BJ (cell line): ENCODE measurements at regions not wholly inside any gene's neighbourhood (a gene's known extent, or its start where the extent isn't known, plus 50 kb on each side); places are given as distances from the start of the nearest gene placed in this dataset.

Experiments used
- CTCF ChIA-PET: fragments of 350-600 bp; formaldehyde crosslinking; extraction: SDS; loops from one replicate; lab custom pipeline; 2021; ENCODE audit warnings: antibody characterized with exemption, inconsistent platforms; lab: Yijun Ruan, JAX
- POLR2A ChIA-PET: fragments of 300-600 bp; sonication (Branson Sonifier 250); formaldehyde crosslinking; extraction: SDS; loops from one replicate; lab custom pipeline; 2021; ENCODE audit warnings: antibody characterized with exemption; lab: Charles Lee
- DNase-seq: peaks from one replicate; pipeline ENCODE4 v3.0.0-alpha.2; 2011; ENCODE audit warnings: low read depth
- H3K27me3 ChIP-seq: 2 replicates; pipeline ENCODE4 v1.6.0; 2011; ENCODE audit warnings: low read length; ENCODE audit not compliant: control insufficient read depth, insufficient read depth
- H3K36me3 ChIP-seq: 2 replicates; pipeline ENCODE4 v1.5.1; 2011; ENCODE audit warnings: low read length; ENCODE audit not compliant: control insufficient read depth, insufficient read depth
- H3K4me3 ChIP-seq: 2 replicates; pipeline ENCODE4 v1.5.1; 2011; ENCODE audit warnings: low read depth, mild to moderate bottlenecking, control low read depth, low read length
- TF ChIP-seq, protein P1 (sequence below): IDR thresholded peaks from 2 replicates; pipeline ENCODE4 v1.5.1; 2011; ENCODE audit warnings: low read depth, mild to moderate bottlenecking, control low read depth, inconsistent platforms, low read length, moderate library complexity; ENCODE audit not compliant: insufficient read depth

DNA sequence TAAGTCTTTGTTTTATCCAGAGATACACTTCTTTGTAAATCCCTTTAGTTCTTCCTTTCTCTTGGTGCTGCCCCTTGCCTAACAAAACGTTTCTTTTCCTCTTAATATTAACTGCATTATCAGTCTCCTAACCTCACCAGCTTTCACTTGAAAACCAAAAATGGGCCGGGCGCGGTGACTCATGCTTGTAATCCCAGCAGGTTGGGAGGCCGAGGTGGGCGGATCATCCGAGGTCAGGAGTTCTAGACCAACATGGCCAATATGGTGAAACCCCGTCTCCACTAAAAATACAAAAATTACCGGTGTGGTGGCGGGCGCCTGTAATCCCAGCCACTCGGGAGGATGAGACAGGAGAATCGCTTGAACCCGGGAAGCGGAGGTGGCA is 329.8 kb upstream of the MIR17HG start:
- TF ChIP-seq, protein P1, sequence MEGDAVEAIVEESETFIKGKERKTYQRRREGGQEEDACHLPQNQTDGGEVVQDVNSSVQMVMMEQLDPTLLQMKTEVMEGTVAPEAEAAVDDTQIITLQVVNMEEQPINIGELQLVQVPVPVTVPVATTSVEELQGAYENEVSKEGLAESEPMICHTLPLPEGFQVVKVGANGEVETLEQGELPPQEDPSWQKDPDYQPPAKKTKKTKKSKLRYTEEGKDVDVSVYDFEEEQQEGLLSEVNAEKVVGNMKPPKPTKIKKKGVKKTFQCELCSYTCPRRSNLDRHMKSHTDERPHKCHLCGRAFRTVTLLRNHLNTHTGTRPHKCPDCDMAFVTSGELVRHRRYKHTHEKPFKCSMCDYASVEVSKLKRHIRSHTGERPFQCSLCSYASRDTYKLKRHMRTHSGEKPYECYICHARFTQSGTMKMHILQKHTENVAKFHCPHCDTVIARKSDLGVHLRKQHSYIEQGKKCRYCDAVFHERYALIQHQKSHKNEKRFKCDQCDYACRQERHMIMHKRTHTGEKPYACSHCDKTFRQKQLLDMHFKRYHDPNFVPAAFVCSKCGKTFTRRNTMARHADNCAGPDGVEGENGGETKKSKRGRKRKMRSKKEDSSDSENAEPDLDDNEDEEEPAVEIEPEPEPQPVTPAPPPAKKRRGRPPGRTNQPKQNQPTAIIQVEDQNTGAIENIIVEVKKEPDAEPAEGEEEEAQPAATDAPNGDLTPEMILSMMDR = no peak
- ChIA-PET CTCF (no interaction called here), POLR2A (no interaction called here)
- no peak overlapping the region for H3K4me3 ChIP-seq
- H3K27me3 ChIP-seq = no peaks in the 10 kb centered on the region
- H3K36me3 ChIP-seq = no peaks in the 10 kb centered on the region
- DNase-seq = no peak

DNA sequence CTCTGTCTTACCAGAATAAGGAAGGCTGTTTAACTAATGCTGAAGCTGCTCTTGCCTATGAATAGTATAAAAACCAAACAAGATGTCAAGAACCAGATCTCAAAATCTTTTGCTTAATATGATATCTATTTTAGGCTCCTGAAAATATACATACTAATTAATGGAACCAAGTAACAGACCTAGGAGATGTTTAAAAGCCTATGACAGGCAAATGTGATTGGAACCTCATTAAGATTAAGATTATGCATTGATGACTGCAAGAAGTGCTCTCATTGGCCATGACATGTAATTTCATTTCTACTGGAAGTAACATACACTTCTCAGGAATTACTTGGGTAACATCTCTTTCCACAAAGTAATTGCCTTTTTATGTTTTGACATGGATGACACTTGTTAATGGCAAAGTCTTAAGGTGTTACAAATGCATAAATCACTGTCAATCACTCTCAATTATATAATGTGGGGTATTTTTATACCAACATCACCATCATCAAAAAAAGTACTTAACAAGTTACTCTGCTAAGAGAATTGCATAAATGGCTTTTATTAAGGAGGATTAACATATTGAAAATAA is 326.9 kb upstream of the MIR17HG start:
- CTCF ChIA-PET = no interaction called here
- POLR2A ChIA-PET = no interaction called here
- no peaks in the 10 kb centered on the region for H3K36me3 ChIP-seq
- H3K27me3 ChIP-seq = no peaks in the 10 kb centered on the region
- no peak overlapping the region for H3K4me3 ChIP-seq
- no peak for DNase-seq
- TF ChIP-seq, protein P1 = no peak

DNA sequence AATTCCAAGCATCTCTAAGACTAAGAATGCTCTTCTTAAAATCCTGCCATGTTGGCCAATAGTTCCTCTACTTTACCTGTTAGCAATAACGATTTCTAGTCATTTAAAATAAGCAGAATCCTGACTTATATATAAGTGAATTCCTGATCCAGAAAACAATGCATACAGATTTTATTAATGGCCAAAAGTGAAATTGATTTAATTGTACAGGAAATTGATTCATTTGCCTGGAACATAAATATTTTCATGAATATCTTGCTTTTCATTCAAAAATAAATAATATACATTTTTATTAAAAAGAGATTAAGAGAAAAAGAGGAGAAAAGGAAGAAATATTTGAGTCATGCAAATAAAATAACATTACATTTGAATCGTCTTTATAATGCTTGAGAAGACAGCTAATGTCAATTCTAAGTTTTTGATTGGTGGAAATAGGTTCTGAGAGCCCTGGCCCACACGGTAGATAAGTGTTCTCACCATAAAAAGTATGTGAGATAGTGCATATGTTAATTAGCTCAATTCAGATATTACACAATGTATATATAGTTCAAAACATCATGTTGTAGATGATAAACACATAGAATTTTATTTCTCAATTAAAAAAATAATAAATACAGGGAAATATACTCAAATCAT is 323.2 kb upstream of the MIR17HG start:
- H3K27me3 ChIP-seq = no peaks in the 10 kb centered on the region
- CTCF ChIA-PET = no interaction called here
- TF ChIP-seq, protein P1 = no peak
- POLR2A ChIA-PET = no interaction called here
- H3K36me3 ChIP-seq = no peaks in the 10 kb centered on the region
- no peak overlapping the region for H3K4me3 ChIP-seq
- no peak for DNase-seq

DNA sequence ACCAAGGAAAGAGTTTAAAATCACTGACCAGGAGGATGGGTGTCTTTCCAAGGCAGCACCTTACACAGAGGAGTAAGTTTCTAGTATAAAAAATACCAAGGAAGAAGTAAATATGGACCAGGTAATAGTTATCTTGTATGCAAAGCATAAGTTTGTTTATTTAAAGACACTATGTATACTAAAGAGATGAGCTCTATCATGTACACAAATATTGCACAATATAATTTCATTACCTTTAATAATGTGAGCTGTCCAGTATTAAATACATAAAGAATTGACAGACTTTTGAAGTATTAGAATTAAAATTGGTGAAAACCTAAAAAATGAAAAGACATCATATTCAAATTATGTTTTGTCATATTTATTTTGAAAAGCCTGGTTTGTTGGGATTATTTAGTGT is 322.0 kb upstream of the MIR17HG start:
- no peaks in the 10 kb centered on the region for H3K36me3 ChIP-seq
- ChIA-PET POLR2A (no interaction called here), CTCF (no interaction called here)
- H3K4me3 ChIP-seq = no peak overlapping the region
- no peaks in the 10 kb centered on the region for H3K27me3 ChIP-seq
- DNase-seq = no peak
- TF ChIP-seq, protein P1 = no peak

DNA sequence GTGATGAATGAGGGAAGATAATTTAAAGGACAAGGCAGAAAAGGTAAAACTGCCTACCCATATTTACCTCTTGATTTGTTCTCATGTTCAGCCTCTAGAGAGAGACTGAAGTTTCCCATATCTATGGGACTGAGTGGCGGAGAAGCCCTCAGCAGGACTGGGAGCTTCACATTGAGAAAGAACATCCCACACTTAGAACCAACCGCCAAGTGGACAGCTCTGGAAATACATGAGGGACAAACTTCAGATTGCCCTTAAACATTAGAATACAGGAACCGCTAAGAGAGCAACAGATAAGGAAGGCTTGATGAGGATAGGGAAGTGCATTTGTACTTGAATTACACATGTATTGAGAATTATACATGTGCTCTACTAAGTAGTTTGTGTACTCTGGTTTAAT is 316.0 kb upstream of the MIR17HG start:
- no peak overlapping the region for H3K4me3 ChIP-seq
- ChIA-PET POLR2A (no interaction called here), CTCF (interaction anchor here (0.6 kb wide), 1 partner anchor 60 kb away, joined by 3 read pairs; no protein-coding TSS in a partner anchor)
- DNase-seq = no peak
- no peaks in the 10 kb centered on the region for H3K27me3 ChIP-seq
- TF ChIP-seq, protein P1 = no peak
- H3K36me3 ChIP-seq = no peaks in the 10 kb centered on the region
